OCI-LY3 (cell line): ENCODE measurements at regions not wholly inside any gene's neighbourhood (a gene's known extent, or its start where the extent isn't known, plus 50 kb on each side); places are given as distances from the start of the nearest gene placed in this dataset.

Experiments used
- H2AFZ ChIP-seq: fragments of 200-600, 300-600 bp; shearing (Covaris generic); 2 replicates; pipeline ENCODE4 v1.6.0; 2014; ENCODE audit warnings: antibody characterized with exemption, low read depth, low read length
- H3K27ac ChIP-seq: fragments of 200-600, 300-600 bp; sonication (generic); 2 replicates; pipeline ENCODE4 v1.5.1; 2014; ENCODE audit warnings: mild to moderate bottlenecking, low read length, moderate library complexity, mixed read lengths
- H3K27me3 ChIP-seq: fragments of 200-600, 300-600 bp; sonication (generic); 2 replicates; pipeline ENCODE4 v1.6.1; 2014; ENCODE audit warnings: low read depth, low read length, mixed read lengths
- H3K36me3 ChIP-seq: fragments of 200-600, 300-600 bp; sonication (generic); replicated peaks from 2 replicates; pipeline ENCODE3; 2014; ENCODE audit warnings: low read depth, low read length, mixed read lengths
- H3K4me1 ChIP-seq: fragments of 300-600, 200-600 bp; sonication (generic); 2 replicates; pipeline ENCODE4 v1.6.1; 2014; ENCODE audit warnings: low read length, mixed read lengths
- H3K4me2 ChIP-seq: fragments of 200-600, 300-600 bp; sonication (generic); 2 replicates; pipeline ENCODE4 v1.6.1; 2014; ENCODE audit warnings: low read length, mixed read lengths
- H3K4me3 ChIP-seq: fragments of 300-600, 200-600 bp; sonication (generic); 2 replicates; pipeline ENCODE4 v1.5.1; 2014; ENCODE audit warnings: antibody characterized with exemption, mild to moderate bottlenecking, low read length, moderate library complexity
- H3K79me2 ChIP-seq: fragments of 300-600, 200-600 bp; shearing (Covaris generic); 2 replicates; pipeline ENCODE4 v1.6.1; 2014; ENCODE audit warnings: mild to moderate bottlenecking, low read length, mixed read lengths
- H3K9ac ChIP-seq: fragments of 300-600, 200-600 bp; shearing (Covaris generic); 2 replicates; pipeline ENCODE4 v1.6.0; 2014; ENCODE audit warnings: mild to moderate bottlenecking, low read length, moderate library complexity
- H3K9me3 ChIP-seq: fragments of 200-600, 300-600 bp; shearing (Covaris generic); 2 replicates; pipeline ENCODE4 v1.6.1; 2014; ENCODE audit warnings: low read length, mixed read lengths; ENCODE audit not compliant: insufficient read depth
- H4K20me1 ChIP-seq: fragments of 200-600, 300-600 bp; sonication (generic); 2 replicates; pipeline ENCODE4 v1.6.1; 2016; ENCODE audit warnings: low read length, mixed read lengths; ENCODE audit not compliant: insufficient read depth
- CTCF ChIP-seq: fragments of 200-600, 300-600 bp; sonication (generic); IDR thresholded peaks from 2 replicates; pipeline ENCODE4 v1.5.1; 2014; ENCODE audit warnings: antibody characterized with exemption, low read length, low read depth
- EZH2phosphoT487 ChIP-seq: fragments of 200-600 bp; shearing (Covaris generic); IDR thresholded peaks from 2 replicates; pipeline ENCODE4 v1.6.1; 2018; ENCODE audit warnings: antibody characterized with exemption, mixed run types, low read depth

DNA sequence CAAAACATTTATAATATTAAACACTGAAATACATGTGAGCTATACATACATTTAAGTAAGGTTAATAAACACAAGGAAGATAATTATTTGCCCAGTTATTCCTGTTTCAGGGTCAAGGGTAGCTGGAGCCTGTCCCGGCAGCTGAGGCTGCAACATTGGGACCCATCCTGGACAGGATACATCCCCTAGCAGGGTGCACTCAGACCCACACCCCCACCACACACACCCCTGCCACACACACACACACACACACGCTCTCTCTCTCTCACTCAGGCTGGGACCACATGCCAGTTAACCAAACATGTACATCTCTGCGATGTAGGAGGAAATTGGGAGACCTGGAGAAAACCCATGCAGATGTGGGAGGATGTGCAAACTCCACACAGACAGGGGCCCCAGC lies 112.6 kb upstream of the TMCC3 start:
- no peaks in the 10 kb centered on the region for H4K20me1 ChIP-seq
- 0 out of 2 replicates have a peak overlapping the region, but pooled peaks have one; percentile 22 for H3K27ac ChIP-seq
- H3K27me3 ChIP-seq = no peaks in the 10 kb centered on the region
- no peaks in the 10 kb centered on the region for H3K36me3 ChIP-seq
- no peak overlapping the region; the same call in 1 of the 2 replicates for H3K9ac ChIP-seq
- H3K4me3 ChIP-seq = no peak overlapping the region
- TF ChIP-seq EZH2phosphoT487 = no peak
- TF ChIP-seq CTCF = no peak
- peaks cover 49% of the 10 kb centered on the region for H3K4me1 ChIP-seq
- H2AFZ ChIP-seq = no peak overlapping the region
- no peaks in the 10 kb centered on the region for H3K9me3 ChIP-seq
- peaks cover 21% of the 10 kb centered on the region for H3K79me2 ChIP-seq
- peak overlapping the region; percentile 55 for H3K4me2 ChIP-seq

DNA sequence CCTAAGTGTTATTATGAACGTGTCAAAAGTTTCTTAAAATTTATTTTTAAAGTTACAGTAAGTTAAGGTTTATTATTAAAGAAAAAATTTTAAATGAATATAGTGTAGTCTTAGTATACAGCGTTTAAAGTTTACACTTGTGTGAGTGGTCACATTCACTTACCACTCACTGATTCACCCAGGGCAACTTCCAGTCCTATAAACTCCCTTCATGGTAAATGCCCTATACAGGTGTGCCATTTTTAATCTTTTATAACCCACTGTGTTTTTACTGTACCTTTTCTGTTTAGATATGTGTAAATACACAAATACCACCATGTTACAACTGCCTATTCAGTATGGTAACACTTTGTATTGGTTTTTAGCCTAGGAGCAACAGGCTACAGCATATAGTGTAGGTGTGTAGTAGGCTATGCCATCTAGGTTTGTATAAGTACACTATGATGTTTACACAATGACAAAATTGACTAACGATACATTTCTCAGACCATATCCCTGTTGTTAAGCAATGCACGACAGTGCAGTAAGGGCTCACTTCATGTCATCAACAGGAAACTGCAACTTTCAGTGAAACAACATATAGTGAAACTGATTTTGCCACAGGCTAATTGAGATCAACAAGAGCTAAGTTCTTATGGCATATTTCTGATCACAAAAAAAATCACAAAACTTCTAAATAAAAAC lies 112.0 kb upstream of the TMCC3 start:
- Histone ChIP-seq H3K4me3 (peak overlapping the region; percentile 17; the same call in 1 of the 2 replicates), H2AFZ (no peak overlapping the region), H3K79me2 (peaks cover 16% of the 10 kb centered on the region), H3K27me3 (no peaks in the 10 kb centered on the region), H3K9me3 (no peaks in the 10 kb centered on the region), H3K4me2 (peak overlapping the region; percentile 55), H3K27ac (no peak overlapping the region), H3K36me3 (no peaks in the 10 kb centered on the region), H3K9ac (no peak overlapping the region; the same call in 1 of the 2 replicates), H4K20me1 (no peaks in the 10 kb centered on the region), H3K4me1 (peaks cover 44% of the 10 kb centered on the region)
- TF ChIP-seq EZH2phosphoT487 = no peak
- TF ChIP-seq CTCF = no peak

- peaks cover 37% of the 10 kb centered on the region for H3K4me1 ChIP-seq
Measured at GRCh38 chr12:94761559-94761958, 111.2 kb upstream of the TMCC3 start.

GRCh38 chr12:94760786-94761185 lies 110.4 kb upstream of the TMCC3 start:
- Histone ChIP-seq H3K9ac (no peak overlapping the region), H3K4me1 (peaks cover 31% of the 10 kb centered on the region), H3K4me3 (no peak overlapping the region), H4K20me1 (no peaks in the 10 kb centered on the region), H3K27me3 (no peaks in the 10 kb centered on the region), H3K36me3 (peaks cover under 1% of the 10 kb centered on the region), H3K4me2 (no peak overlapping the region), H2AFZ (no peak overlapping the region), H3K27ac (no peak overlapping the region), H3K9me3 (no peaks in the 10 kb centered on the region), H3K79me2 (peaks cover 16% of the 10 kb centered on the region)
- TF ChIP-seq EZH2phosphoT487 (no peak), CTCF (no peak)

More at GRCh38 chr12:94761559-94761958, 111.2 kb upstream of the TMCC3 start:
- Histone ChIP-seq H3K79me2 (peaks cover 16% of the 10 kb centered on the region), H2AFZ (no peak overlapping the region), H4K20me1 (no peaks in the 10 kb centered on the region), H3K9me3 (no peaks in the 10 kb centered on the region), H3K27ac (no peak overlapping the region), H3K27me3 (no peaks in the 10 kb centered on the region), H3K4me2 (no peak overlapping the region), H3K4me3 (no peak overlapping the region), H3K36me3 (no peaks in the 10 kb centered on the region), H3K9ac (no peak overlapping the region)
- no peak for TF ChIP-seq CTCF
- TF ChIP-seq EZH2phosphoT487 = no peak
